A549 (cell line): ENCODE measurements at regions not wholly inside any gene's neighbourhood (a gene's known extent, or its start where the extent isn't known, plus 50 kb on each side); places are given as distances from the start of the nearest gene placed in this dataset.

Experiments
- ATAC-seq, 2 experiments: fragments of 200-7000 bp in 1 of 2; fragments of >200 bp in 1 of 2; cut with Nextera tagmentation in 1 of 2; cut with Tn5 transposase in 1 of 2; 3 replicates each; pipeline versions ENCODE4 v1.8.0 to v1.9.1; 2018 to 2020; ENCODE audit warnings: mild to moderate bottlenecking in 1 of 2, moderate library complexity in 1 of 2
- CTCF ChIA-PET: fragments of 300-600 bp; sonication (Branson Sonifier 250); formaldehyde crosslinking; extraction: SDS; loops from one replicate; lab custom pipeline; 2021; ENCODE audit warnings: antibody characterized with exemption, inconsistent platforms; lab: Yijun Ruan, JAX
- POLR2A ChIA-PET: fragments of 350-600 bp; formaldehyde crosslinking; extraction: SDS; loops from one replicate; lab custom pipeline; 2021; ENCODE audit warnings: antibody characterized with exemption, inconsistent platforms; lab: Yijun Ruan, JAX
- DNase-seq, 2 experiments: peaks; one replicate each; pipeline versions ENCODE4 v3.0.0 to v3.0.0-alpha.2; 2011 to 2016; ENCODE audit warnings: low read depth in 1 of 2, low spot score in 1 of 2
- FAIRE-seq: peaks from 2 replicates; lab custom pipeline; 2011; peaks lifted over from hg19 to GRCh38; lab: Jason Lieb, UNC
- H3K27ac ChIP-seq, 2 experiments: fragments of >200 bp; sonication (Bioruptor Twin); formaldehyde crosslinking; 3 replicates each; pipeline ENCODE4 v1.5.1; 2016 to 2017
- H3K4me1 ChIP-seq: fragments of >200 bp; sonication (Bioruptor Twin); formaldehyde crosslinking; 3 replicates; pipeline ENCODE4 v1.6.1; 2016
- H3K4me2 ChIP-seq: fragments of >200 bp; sonication (Bioruptor Twin); formaldehyde crosslinking; 3 replicates; pipeline ENCODE4 v1.6.1; 2016
- H3K4me3 ChIP-seq: fragments of >200 bp; sonication (Bioruptor Twin); formaldehyde crosslinking; 3 replicates; pipeline ENCODE4 v1.5.1; 2016
- H3K9me3 ChIP-seq: fragments of >200 bp; sonication (Bioruptor Twin); formaldehyde crosslinking; 3 replicates; pipeline ENCODE4 v1.6.1; 2016
- CBX8 ChIP-seq: fragments of 200-600 bp; sonication (generic); IDR thresholded peaks from 2 replicates; pipeline ENCODE4 v1.6.1; 2016
- CHD2 ChIP-seq: fragments of 150-350 bp; IDR thresholded peaks from 2 replicates; pipeline ENCODE4 v1.6.1; 2014; ENCODE audit warnings: low read length; ENCODE audit not compliant: partially characterized antibody
- FOSB ChIP-seq: fragments of 250-450 bp; sonication (Bioruptor Pico); IDR thresholded peaks from 2 replicates; pipeline ENCODE4 v1.5.0; 2020; ENCODE audit warnings: mild to moderate bottlenecking, moderate library complexity
- FOXS1 ChIP-seq: fragments of 250-450 bp; sonication (Bioruptor Pico); IDR thresholded peaks from 2 replicates; pipeline ENCODE4 v1.5.0; 2020; ENCODE audit warnings: mild to moderate bottlenecking, moderate library complexity
- HEYL ChIP-seq: fragments of 250-450 bp; sonication (Bioruptor Pico); IDR thresholded peaks from 2 replicates; pipeline ENCODE4 v1.8.0; 2021; ENCODE audit warnings: mild to moderate bottlenecking, moderate library complexity
- HOXA7 ChIP-seq: fragments of 250-450 bp; sonication (Bioruptor Pico); IDR thresholded peaks from 2 replicates; pipeline ENCODE4 v1.5.0; 2020; ENCODE audit warnings: mild to moderate bottlenecking, moderate library complexity
- HOXB5 ChIP-seq: fragments of 250-450 bp; sonication (Bioruptor Pico); IDR thresholded peaks from 2 replicates; pipeline ENCODE4 v1.5.0; 2020; ENCODE audit warnings: mild to moderate bottlenecking, moderate library complexity
- JUNB ChIP-seq: fragments of >200 bp; sonication (Bioruptor Twin); formaldehyde crosslinking; IDR thresholded peaks from 2 replicates; pipeline ENCODE4 v1.6.1; 2016
- KDM5A ChIP-seq: fragments of 200-600 bp; sonication (generic); IDR thresholded peaks from 2 replicates; pipeline ENCODE4 v1.6.1; 2016; ENCODE audit warnings: antibody characterized with exemption, mild to moderate bottlenecking
- MAFK ChIP-seq: fragments of 450-650 bp; IDR thresholded peaks from 2 replicates; pipeline ENCODE4 v1.6.1; 2014; ENCODE audit not compliant: partially characterized antibody
- MAZ ChIP-seq: fragments of 150-350 bp; IDR thresholded peaks from 2 replicates; pipeline ENCODE4 v1.6.1; 2014; ENCODE audit warnings: antibody characterized with exemption, low read depth, low read length, borderline replicate concordance
- MYC ChIP-seq: IDR thresholded peaks from 2 replicates; pipeline ENCODE4 v1.6.1; 2012; ENCODE audit warnings: mild to moderate bottlenecking, inconsistent platforms, low read length, improper control_type of control experiment, borderline replicate concordance
- NFE2L2 ChIP-seq: fragments of 150-350 bp; conservative IDR thresholded peaks from 2 replicates; pipeline ENCODE4 v1.6.1; 2014; ENCODE audit warnings: low read length
- NR3C1 ChIP-seq: fragments of >200 bp; sonication (Bioruptor Twin); formaldehyde crosslinking; IDR thresholded peaks from 3 replicates; pipeline ENCODE4 v1.6.1; 2017
- PHF8 ChIP-seq: fragments of 200-600 bp; sonication (generic); IDR thresholded peaks from 2 replicates; pipeline ENCODE4 v1.6.1; 2016; ENCODE audit warnings: low read depth, mild to moderate bottlenecking, antibody characterized with exemption, moderate library complexity, borderline replicate concordance
- RCOR1 ChIP-seq: fragments of 150-350 bp; IDR thresholded peaks from 2 replicates; pipeline ENCODE4 v1.6.1; 2014; ENCODE audit warnings: antibody characterized with exemption, low read length, low read depth
- RFX5 ChIP-seq: fragments of 450-650 bp; IDR thresholded peaks from 2 replicates; pipeline ENCODE4 v1.7.1; 2014; ENCODE audit warnings: antibody characterized with exemption, mild to moderate bottlenecking, moderate library complexity
- RNF2 ChIP-seq: fragments of 200-600 bp; sonication (generic); IDR thresholded peaks from 2 replicates; pipeline ENCODE4 v1.6.1; 2016; ENCODE audit warnings: low read depth, mild to moderate bottlenecking, antibody characterized with exemption, moderate library complexity, borderline replicate concordance
- SREBF2 ChIP-seq: fragments of 450-650 bp; IDR thresholded peaks from 2 replicates; pipeline ENCODE4 v1.6.1; 2014; ENCODE audit warnings: mild to moderate bottlenecking, moderate library complexity
- TFCP2L1 ChIP-seq: fragments of 250-450 bp; sonication (Bioruptor Pico); IDR thresholded peaks from 2 replicates; pipeline ENCODE4 v1.5.0; 2021; ENCODE audit warnings: mild to moderate bottlenecking
- TP53 ChIP-seq: fragments of 250-450 bp; sonication (Bioruptor Pico); IDR thresholded peaks from 2 replicates; pipeline ENCODE4 v1.5.0; 2021; ENCODE audit warnings: mild to moderate bottlenecking, moderate library complexity
- ZC3H11A ChIP-seq: fragments of 450-650 bp; IDR thresholded peaks from 2 replicates; pipeline ENCODE4 v1.6.1; 2014; ENCODE audit warnings: antibody characterized with exemption, mild to moderate bottlenecking
- ZFP36 ChIP-seq: fragments of 450-650 bp; IDR thresholded peaks from 2 replicates; pipeline ENCODE4 v1.6.1; 2014; ENCODE audit warnings: borderline replicate concordance; ENCODE audit not compliant: partially characterized antibody
- ZSCAN20 ChIP-seq: fragments of 250-450 bp; sonication (Bioruptor Pico); IDR thresholded peaks from 2 replicates; pipeline ENCODE4 v1.8.0; 2022; ENCODE audit warnings: mild to moderate bottlenecking, moderate library complexity
- WGBS: methylation state at CpG from one replicate; pipeline ENCODE4 v1.1.6; 2017; ENCODE audit errors: missing lambda C conversion rate; 5-methylcytosine and 5-hydroxymethylcytosine counted together
- TF ChIP-seq, protein P1 (sequence below): IDR thresholded peaks from 2 replicates; pipeline ENCODE4 v1.6.1; 2012
- TF ChIP-seq, protein P2 (sequence below): fragments of 250-450 bp; sonication (Bioruptor Pico); IDR thresholded peaks from 2 replicates; pipeline ENCODE4 v1.5.0; 2021; ENCODE audit warnings: mild to moderate bottlenecking, moderate library complexity, borderline replicate concordance
- TF ChIP-seq, protein P3 (sequence below): fragments of 450-650 bp; IDR thresholded peaks from 2 replicates; pipeline ENCODE4 v1.6.1; 2014; ENCODE audit warnings: antibody characterized with exemption
- TF ChIP-seq, protein P4 (sequence below): fragments of 150-350 bp; IDR thresholded peaks from 2 replicates; pipeline ENCODE4 v1.6.1; 2014; ENCODE audit warnings: low read depth, mild to moderate bottlenecking, low read length
- TF ChIP-seq, protein P5 (sequence below): IDR thresholded peaks from 2 replicates; pipeline ENCODE4 v1.6.1; 2012
- TF ChIP-seq, protein P6 (sequence below): fragments of >200 bp; sonication (Bioruptor Twin); formaldehyde crosslinking; IDR thresholded peaks from 3 replicates; pipeline ENCODE4 v1.6.1; 2016
- TF ChIP-seq, protein P7 (sequence below): fragments of >200 bp; sonication (Bioruptor Twin); formaldehyde crosslinking; IDR thresholded peaks from 2 replicates; pipeline ENCODE4 v1.6.1; 2016

DNA sequence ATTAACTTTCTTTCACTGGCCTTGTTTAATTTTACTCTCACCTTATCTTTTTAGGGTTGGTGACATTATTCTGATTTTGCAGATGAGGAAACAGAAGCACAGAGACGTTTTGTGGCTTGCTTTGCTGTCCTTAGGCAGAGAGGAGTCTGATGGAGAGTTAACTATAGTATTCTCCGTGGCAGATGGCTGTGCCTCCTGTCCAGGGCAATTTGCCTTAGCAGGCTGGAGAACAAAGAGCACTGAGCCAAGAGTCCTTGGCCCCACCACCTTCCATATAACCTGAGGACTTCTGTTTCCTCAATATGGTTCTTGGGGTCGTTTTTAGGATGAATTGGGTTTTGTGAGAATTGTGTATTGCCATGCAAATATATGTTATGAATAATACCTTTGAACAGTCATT, 71.4 kb upstream of the BACH2 start:
- Histone ChIP-seq H3K4me1 (peaks cover 15% of the 10 kb centered on the region; the same call in 2 of the 3 replicates), H3K4me2 (peak overlapping the region; percentile 65; the same call in 1 of the 3 replicates), H3K4me3 (no peak overlapping the region), H3K27ac (peak overlapping the region; percentile 29 to 55; a peak in 2 of 6 replicates), H3K9me3 (peaks cover 4% of the 10 kb centered on the region; the same call in 2 of the 3 replicates)
- WGBS = 59% methylated on average over 3 of the region's 3 CpGs
- ChIA-PET CTCF (interaction anchor here (0.7 to 0.8 kb wide), 2 partner anchors 25 to 26 kb away, joined by 3 read pairs; no protein-coding TSS in a partner anchor), POLR2A (no interaction called here)
- DNase-seq (no peak), FAIRE-seq (no peak), ATAC-seq (no peak)
- TF ChIP-seq HEYL (no peak), JUNB (no peak), ZSCAN20 (CRISPR knock-in tag) (no peak), CBX8 (no peak), NFE2L2 (no peak), ZFP36 (no peak), KDM5A (no peak), FOSB (CRISPR knock-in tag) (no peak), MAFK (no peak), FOXS1 (CRISPR knock-in tag) (no peak), HOXB5 (CRISPR knock-in tag) (no peak), ZC3H11A (no peak), PHF8 (no peak), RNF2 (no peak)
- TF ChIP-seq, protein P1, sequence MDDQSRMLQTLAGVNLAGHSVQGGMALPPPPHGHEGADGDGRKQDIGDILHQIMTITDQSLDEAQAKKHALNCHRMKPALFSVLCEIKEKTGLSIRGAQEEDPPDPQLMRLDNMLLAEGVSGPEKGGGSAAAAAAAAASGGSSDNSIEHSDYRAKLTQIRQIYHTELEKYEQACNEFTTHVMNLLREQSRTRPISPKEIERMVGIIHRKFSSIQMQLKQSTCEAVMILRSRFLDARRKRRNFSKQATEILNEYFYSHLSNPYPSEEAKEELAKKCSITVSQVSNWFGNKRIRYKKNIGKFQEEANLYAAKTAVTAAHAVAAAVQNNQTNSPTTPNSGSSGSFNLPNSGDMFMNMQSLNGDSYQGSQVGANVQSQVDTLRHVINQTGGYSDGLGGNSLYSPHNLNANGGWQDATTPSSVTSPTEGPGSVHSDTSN = no peak
- TF ChIP-seq, protein P2, sequence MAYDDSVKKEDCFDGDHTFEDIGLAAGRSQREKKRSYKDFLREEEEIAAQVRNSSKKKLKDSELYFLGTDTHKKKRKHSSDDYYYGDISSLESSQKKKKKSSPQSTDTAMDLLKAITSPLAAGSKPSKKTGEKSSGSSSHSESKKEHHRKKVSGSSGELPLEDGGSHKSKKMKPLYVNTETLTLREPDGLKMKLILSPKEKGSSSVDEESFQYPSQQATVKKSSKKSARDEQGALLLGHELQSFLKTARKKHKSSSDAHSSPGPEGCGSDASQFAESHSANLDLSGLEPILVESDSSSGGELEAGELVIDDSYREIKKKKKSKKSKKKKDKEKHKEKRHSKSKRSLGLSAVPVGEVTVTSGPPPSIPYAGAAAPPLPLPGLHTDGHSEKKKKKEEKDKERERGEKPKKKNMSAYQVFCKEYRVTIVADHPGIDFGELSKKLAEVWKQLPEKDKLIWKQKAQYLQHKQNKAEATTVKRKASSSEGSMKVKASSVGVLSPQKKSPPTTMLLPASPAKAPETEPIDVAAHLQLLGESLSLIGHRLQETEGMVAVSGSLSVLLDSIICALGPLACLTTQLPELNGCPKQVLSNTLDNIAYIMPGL (CRISPR knock-in tag) = no peak
- TF ChIP-seq, protein P3, sequence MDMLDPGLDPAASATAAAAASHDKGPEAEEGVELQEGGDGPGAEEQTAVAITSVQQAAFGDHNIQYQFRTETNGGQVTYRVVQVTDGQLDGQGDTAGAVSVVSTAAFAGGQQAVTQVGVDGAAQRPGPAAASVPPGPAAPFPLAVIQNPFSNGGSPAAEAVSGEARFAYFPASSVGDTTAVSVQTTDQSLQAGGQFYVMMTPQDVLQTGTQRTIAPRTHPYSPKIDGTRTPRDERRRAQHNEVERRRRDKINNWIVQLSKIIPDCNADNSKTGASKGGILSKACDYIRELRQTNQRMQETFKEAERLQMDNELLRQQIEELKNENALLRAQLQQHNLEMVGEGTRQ = no peak

DNA sequence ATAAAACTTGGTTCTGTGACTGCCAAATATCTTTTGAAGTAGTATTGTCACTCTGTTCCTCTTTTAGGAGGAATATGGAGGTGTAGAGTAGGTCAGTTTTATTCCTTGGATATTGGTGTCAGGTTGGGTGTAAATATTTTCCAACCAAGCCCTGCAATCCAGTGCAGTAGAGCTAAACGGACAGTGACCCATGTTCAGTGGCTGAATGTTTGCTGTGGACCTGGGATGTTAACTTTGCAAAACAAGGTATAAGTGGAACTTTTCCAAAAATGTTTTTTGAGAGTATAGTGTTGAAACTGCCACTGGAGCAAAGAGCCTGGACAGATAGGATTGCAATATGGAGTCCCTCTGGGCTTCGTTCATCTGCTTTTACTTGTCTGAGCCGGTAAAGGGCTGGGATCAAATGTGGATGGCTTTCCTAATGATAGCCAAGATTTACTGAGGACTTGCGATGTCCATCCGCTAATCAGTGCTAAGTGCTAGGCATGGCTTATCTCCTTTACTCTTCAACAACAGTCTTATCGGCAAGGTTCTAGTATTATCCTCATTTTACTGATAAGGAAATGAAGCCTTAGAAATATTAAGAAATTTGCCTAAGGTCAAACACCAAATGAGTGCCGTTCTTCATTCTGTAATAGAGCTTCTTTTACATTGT, 69.0 kb upstream of the BACH2 start:
- POLR2A ChIA-PET = no interaction called here
- FAIRE-seq (no peak), DNase-seq (no peak), ATAC-seq (no peak)
- WGBS = 87% methylated on average over 7 of the region's 7 CpGs
- H3K4me3 ChIP-seq = no peak overlapping the region
- no peak overlapping the region for H3K27ac ChIP-seq
- peaks cover 4% of the 10 kb centered on the region; the same call in 2 of the 3 replicates for H3K9me3 ChIP-seq
- CTCF ChIA-PET = no interaction called here
- no peak overlapping the region for H3K4me2 ChIP-seq
- H3K4me1 ChIP-seq = peaks cover 15% of the 10 kb centered on the region; the same call in 2 of the 3 replicates
- no peak for TF ChIP-seq RNF2
- no peak for TF ChIP-seq MYC
- TF ChIP-seq SREBF2 = no peak
- no peak for TF ChIP-seq CHD2
- TF ChIP-seq, protein P4, sequence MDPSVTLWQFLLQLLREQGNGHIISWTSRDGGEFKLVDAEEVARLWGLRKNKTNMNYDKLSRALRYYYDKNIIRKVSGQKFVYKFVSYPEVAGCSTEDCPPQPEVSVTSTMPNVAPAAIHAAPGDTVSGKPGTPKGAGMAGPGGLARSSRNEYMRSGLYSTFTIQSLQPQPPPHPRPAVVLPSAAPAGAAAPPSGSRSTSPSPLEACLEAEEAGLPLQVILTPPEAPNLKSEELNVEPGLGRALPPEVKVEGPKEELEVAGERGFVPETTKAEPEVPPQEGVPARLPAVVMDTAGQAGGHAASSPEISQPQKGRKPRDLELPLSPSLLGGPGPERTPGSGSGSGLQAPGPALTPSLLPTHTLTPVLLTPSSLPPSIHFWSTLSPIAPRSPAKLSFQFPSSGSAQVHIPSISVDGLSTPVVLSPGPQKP = no peak
- TF ChIP-seq, protein P5, sequence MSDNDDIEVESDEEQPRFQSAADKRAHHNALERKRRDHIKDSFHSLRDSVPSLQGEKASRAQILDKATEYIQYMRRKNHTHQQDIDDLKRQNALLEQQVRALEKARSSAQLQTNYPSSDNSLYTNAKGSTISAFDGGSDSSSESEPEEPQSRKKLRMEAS = no peak
- TF ChIP-seq TP53 = no peak
- TF ChIP-seq, protein P3 = no peak
- no peak for TF ChIP-seq FOXS1 (CRISPR knock-in tag)
- no peak for TF ChIP-seq HOXA7 (CRISPR knock-in tag)
- TF ChIP-seq MAZ = no peak
- TF ChIP-seq CBX8 = no peak
- no peak for TF ChIP-seq PHF8
- TF ChIP-seq, protein P6, sequence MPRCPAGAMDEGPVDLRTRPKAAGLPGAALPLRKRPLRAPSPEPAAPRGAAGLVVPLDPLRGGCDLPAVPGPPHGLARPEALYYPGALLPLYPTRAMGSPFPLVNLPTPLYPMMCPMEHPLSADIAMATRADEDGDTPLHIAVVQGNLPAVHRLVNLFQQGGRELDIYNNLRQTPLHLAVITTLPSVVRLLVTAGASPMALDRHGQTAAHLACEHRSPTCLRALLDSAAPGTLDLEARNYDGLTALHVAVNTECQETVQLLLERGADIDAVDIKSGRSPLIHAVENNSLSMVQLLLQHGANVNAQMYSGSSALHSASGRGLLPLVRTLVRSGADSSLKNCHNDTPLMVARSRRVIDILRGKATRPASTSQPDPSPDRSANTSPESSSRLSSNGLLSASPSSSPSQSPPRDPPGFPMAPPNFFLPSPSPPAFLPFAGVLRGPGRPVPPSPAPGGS = no peak
- no peak for TF ChIP-seq NR3C1
- TF ChIP-seq RCOR1 = no peak
- TF ChIP-seq TFCP2L1 = no peak
- TF ChIP-seq, protein P7, sequence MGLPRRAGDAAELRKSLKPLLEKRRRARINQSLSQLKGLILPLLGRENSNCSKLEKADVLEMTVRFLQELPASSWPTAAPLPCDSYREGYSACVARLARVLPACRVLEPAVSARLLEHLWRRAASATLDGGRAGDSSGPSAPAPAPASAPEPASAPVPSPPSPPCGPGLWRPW = no peak
- no peak for TF ChIP-seq RFX5
